SK-N-SH (cell line): ENCODE measurements at regions not wholly inside any gene's neighbourhood (a gene's known extent, or its start where the extent isn't known, plus 50 kb on each side); places are given as distances from the start of the nearest gene placed in this dataset.

Experiments
- CTCF ChIP-seq: fragments of 200-600 bp; sonication (generic); IDR thresholded peaks from 2 replicates; pipeline ENCODE4 v1.6.1; 2017; ENCODE audit warnings: antibody characterized with exemption, mild to moderate bottlenecking, moderate library complexity
- EZH2phosphoT487 ChIP-seq: fragments of 200-600 bp; sonication (generic); IDR thresholded peaks from 2 replicates; pipeline ENCODE4 v1.6.1; 2017; ENCODE audit warnings: low read depth, mixed run types, mild to moderate bottlenecking, antibody characterized with exemption, moderate library complexity, borderline replicate concordance
- FOXJ3 ChIP-seq: sonication (generic); formaldehyde crosslinking; IDR thresholded peaks from 2 replicates; pipeline ENCODE4 v1.5.1; 2020; ENCODE audit warnings: mild to moderate bottlenecking, missing genetic modification reagents
- FOXM1 ChIP-seq: IDR thresholded peaks from 2 replicates; pipeline ENCODE4 v1.4.0; 2012; ENCODE audit warnings: low read depth, mild to moderate bottlenecking
- MEF2A ChIP-seq: IDR thresholded peaks from 2 replicates; pipeline ENCODE4 v1.4.0; 2012; ENCODE audit warnings: low read depth, borderline replicate concordance
- MXI1 ChIP-seq: IDR thresholded peaks from 2 replicates; pipeline ENCODE4 v1.6.1; 2012; ENCODE audit warnings: mild to moderate bottlenecking, low read depth, low read length, improper control_type of control experiment
- POLR2AphosphoS5 ChIP-seq: IDR thresholded peaks from 2 replicates; pipeline ENCODE4 v1.6.1; 2012; ENCODE audit warnings: low read depth, low read length
- RAD21 ChIP-seq: IDR thresholded peaks from 2 replicates; pipeline ENCODE4 v1.6.1; 2012; ENCODE audit warnings: mild to moderate bottlenecking, low read length
- TAF1 ChIP-seq: IDR thresholded peaks from 2 replicates; pipeline ENCODE4 v1.6.1; 2012; ENCODE audit warnings: low read depth, mild to moderate bottlenecking, low read length, moderate library complexity, borderline replicate concordance
- TCF12 ChIP-seq: IDR thresholded peaks from 2 replicates; pipeline ENCODE4 v1.4.0; 2012

- no peak for TF ChIP-seq MXI1
- TF ChIP-seq CTCF = no peak
- TF ChIP-seq MEF2A = no peak
- no peak for TF ChIP-seq FOXJ3 (CRISPR knock-in tag)
- TF ChIP-seq POLR2AphosphoS5 = no peak
- TF ChIP-seq TAF1 = no peak
- TF ChIP-seq TCF12 = no peak
- TF ChIP-seq RAD21 = no peak
- no peak for TF ChIP-seq FOXM1
- TF ChIP-seq EZH2phosphoT487 = no peak
These were observed 195.1 kb downstream of the ZPLD1 start for GRCh38 chr3:102629943-102630342.
